ENCODE measurements at regions not wholly inside any gene's neighbourhood (a gene's known extent, or its start where the extent isn't known, plus 50 kb on each side); places are given as distances from the start of the nearest gene placed in this dataset.
"Not testable (repeated sequence)": the region's sequence is repeated elsewhere in the genome, so short reads cannot be mapped to it uniquely, and the experiment has no call there.

DNA sequence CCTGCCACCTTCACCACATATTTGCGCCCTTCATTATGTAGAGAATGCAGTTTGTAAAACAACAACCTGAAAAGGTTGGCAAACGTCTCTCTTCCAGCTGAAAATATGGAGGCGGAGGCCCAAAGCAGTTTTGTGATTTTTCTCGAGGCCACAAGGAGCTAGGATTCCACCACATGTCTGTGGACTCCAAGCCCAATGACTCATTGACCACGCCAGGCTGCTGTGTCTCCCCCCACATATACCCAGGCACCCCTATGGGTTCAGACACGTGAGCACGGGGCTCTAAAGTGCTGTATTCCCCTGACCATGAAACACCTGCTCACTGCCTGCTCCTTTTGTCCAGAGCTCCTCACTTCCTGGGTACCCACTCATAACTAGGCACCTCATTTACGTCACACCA is 121.4 kb upstream of the CDH5 start:
- no peak for ATAC-seq
- H3K4me3 ChIP-seq: no peak overlapping the region
- intact Hi-C loops (cut with DNase I, micrococcal nuclease): no loop called here
- H3K9me3 ChIP-seq: no peaks in the 10 kb centered on the region
- DNase-seq: no peak
- H3K4me1 ChIP-seq (ENCODE audit: low read depth): no peaks in the 10 kb centered on the region
- H3K36me3 ChIP-seq (ENCODE audit: low read depth): no peaks in the 10 kb centered on the region
- no peak for TF ChIP-seq CTCF (IDR thresholded peaks at IDR 0.05)

DNA sequence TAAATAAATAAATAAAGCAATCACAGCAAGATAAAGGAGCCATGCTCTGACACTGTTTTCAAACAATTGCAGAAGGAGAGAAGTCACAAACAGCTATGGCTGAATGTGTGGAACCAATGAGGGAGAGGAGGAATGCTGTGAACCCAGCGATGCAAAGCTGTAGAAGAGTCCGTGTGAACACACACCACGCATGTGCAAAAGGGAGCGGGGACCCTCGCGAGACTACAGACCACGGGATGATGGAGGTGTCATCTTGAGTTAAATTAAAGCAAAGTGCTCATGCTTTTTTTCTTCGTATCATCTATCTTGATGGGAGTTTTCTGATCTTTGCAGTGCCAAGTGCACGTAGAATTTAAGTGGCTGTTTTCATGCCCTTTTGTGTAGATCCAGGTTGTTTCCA is 123.8 kb upstream of the CDH5 start:
- no peak for ATAC-seq
- DNase-seq: no peak
- no peak for TF ChIP-seq CTCF (IDR thresholded peaks at IDR 0.05)
- H3K36me3 ChIP-seq (ENCODE audit: low read depth): no peaks in the 10 kb centered on the region
- H3K4me3 ChIP-seq: no peak overlapping the region
- intact Hi-C loops (cut with DNase I, micrococcal nuclease): no loop called here
- no peaks in the 10 kb centered on the region for H3K9me3 ChIP-seq
- no peaks in the 10 kb centered on the region for H3K4me1 ChIP-seq (ENCODE audit: low read depth)

DNA sequence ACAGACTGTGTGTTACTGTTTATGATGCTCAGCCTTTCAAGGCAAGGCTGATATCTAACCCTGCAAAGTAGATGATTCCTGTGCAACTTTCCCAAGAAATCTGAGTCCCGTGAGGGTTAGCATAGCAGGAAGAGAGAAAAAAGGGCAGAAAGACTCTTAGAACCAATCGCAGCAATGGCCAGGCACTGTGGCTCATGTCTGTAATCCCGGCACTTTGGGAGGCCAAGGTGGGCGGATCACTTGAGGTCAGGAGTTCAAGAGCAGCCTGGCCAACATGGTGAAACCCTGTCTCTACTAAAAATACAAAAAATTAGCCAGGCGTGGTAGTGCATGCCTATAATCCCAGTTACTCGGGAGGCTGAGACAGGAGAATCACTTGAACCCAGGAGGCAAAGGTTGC is 124.3 kb upstream of the CDH5 start:
- intact Hi-C loops (cut with DNase I, micrococcal nuclease); H3K4me3 ChIP-seq; DNase-seq; H3K36me3 ChIP-seq (ENCODE audit: low read depth); ATAC-seq; H3K4me1 ChIP-seq (ENCODE audit: low read depth); H3K9me3 ChIP-seq: not testable (repeated sequence)

DNA sequence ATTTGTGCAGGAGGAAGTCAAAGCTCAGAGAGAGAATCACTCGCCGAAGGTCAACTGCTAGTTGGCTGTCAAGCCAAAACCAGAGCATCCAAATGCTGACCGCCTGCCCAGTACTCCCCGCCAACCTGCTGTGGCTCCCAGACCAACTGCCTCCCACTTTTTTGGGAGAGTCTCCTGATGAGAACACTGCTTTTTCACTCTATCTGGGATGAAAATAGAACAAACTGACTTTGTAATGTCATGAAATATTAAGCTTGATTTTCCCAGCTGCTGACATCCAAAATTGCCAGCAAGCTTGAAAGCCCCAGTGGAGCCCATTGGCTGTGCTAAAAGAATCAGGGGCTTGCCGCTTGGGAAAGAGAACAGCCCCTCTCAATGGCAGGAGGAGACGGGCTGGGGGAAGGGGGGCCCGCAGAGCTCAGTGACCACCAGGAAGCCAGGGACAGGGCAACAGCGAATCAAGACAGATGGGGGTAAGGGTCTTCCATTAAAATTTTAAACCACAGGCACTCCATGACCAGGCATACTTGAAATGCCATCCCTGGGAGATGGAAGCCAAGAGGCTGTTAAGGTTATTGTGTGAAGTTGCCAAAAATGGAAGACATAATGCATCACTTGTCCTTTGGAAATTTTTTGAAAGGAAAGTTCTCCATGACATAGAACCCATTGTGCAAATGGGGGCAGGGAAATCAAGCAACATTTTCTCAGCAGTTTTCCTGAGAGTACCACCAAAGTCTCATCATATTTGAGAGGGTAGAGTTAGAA is 125.7 kb upstream of the CDH5 start:
- Histone ChIP-seq H3K36me3 (ENCODE audit: low read depth) (no peaks in the 10 kb centered on the region), H3K4me3 (no peak overlapping the region), H3K9me3 (no peaks in the 10 kb centered on the region), H3K4me1 (ENCODE audit: low read depth) (no peaks in the 10 kb centered on the region)
- intact Hi-C loops (cut with DNase I, micrococcal nuclease): no loop called here
- no peak for TF ChIP-seq CTCF (IDR thresholded peaks at IDR 0.05)
- no peak for DNase-seq
- ATAC-seq: no peak

DNA sequence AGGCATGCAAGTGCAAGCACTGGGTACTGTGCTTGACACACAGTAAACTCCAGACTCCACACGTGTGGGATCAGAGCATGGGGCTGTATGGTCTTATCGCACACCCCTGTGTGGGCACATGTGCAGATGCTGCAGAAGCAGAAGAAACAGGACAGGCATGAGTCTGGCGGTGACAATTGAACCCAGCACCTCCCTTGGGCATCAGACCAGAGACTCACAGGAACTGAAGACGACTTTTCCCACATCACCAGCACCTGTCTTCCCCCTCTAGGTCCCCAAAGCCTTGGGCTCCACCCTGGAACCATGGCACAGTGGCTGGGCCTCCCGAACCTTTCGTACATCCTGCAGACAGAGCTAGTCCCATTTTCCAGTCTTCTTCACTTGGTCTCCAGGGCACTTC is 126.4 kb upstream of the CDH5 start:
- no peaks in the 10 kb centered on the region for H3K9me3 ChIP-seq
- TF ChIP-seq CTCF (IDR thresholded peaks at IDR 0.05): no peak
- no peak overlapping the region for H3K4me3 ChIP-seq
- DNase-seq (no peak), ATAC-seq (no peak)
- intact Hi-C loops (cut with DNase I, micrococcal nuclease): no loop called here
- no peaks in the 10 kb centered on the region for H3K4me1 ChIP-seq (ENCODE audit: low read depth)
- no peaks in the 10 kb centered on the region for H3K36me3 ChIP-seq (ENCODE audit: low read depth)

GRCh38 chr16:66238696-66239095 is 127.8 kb upstream of the CDH5 start:
- no peak overlapping the region for H3K4me3 ChIP-seq
- ATAC-seq (no peak), DNase-seq (no peak)
- no peaks in the 10 kb centered on the region for H3K9me3 ChIP-seq
- H3K36me3 ChIP-seq (ENCODE audit: low read depth): no peaks in the 10 kb centered on the region
- intact Hi-C loops (cut with DNase I, micrococcal nuclease): no loop called here
- no peaks in the 10 kb centered on the region for H3K4me1 ChIP-seq (ENCODE audit: low read depth)
- TF ChIP-seq CTCF (IDR thresholded peaks at IDR 0.05): no peak
